H1 (cell line): ENCODE measurements at regions not wholly inside any gene's neighbourhood (a gene's known extent, or its start where the extent isn't known, plus 50 kb on each side); places are given as distances from the start of the nearest gene placed in this dataset.

ENCODE experiments used
- CTCF ChIA-PET: fragments of 300-600 bp; sonication (Branson Sonifier 250); formaldehyde crosslinking; loops from one replicate; lab custom pipeline; 2021; ENCODE audit not compliant: partially characterized antibody; lab: Charles Lee
- POLR2A ChIA-PET: fragments of 300-600 bp; sonication (Branson Sonifier 250); formaldehyde crosslinking; loops from one replicate; lab custom pipeline; 2021; ENCODE audit warnings: inconsistent platforms; ENCODE audit not compliant: partially characterized antibody; lab: Charles Lee
- DNase-seq, 2 experiments: peaks; one replicate each; pipeline versions ENCODE4 v3.0.0 to v3.0.0-alpha.2; 2010 to 2022; ENCODE audit warnings: low spot score in 2 of 2, low read depth in 1 of 2, mixed read lengths in 1 of 2
- FAIRE-seq: peaks from 2 replicates; lab custom pipeline; 2011; peaks lifted over from hg19 to GRCh38; lab: Jason Lieb, UNC
- H2AFZ ChIP-seq: 2 replicates; pipeline ENCODE4 v1.8.1; 2012; ENCODE audit warnings: low read length, inconsistent platforms
- H2AK5ac ChIP-seq: 2 replicates; pipeline ENCODE4 v1.6.1; 2013; ENCODE audit warnings: low read depth, low read length
- H2BK120ac ChIP-seq: replicated peaks from 2 replicates; pipeline ENCODE3; 2013; ENCODE audit warnings: low read depth, low read length, inconsistent platforms
- H2BK12ac ChIP-seq: 2 replicates; pipeline ENCODE4 v1.6.1; 2013; ENCODE audit warnings: low read depth, low read length
- H2BK15ac ChIP-seq: 2 replicates; pipeline ENCODE4 v1.6.1; 2013; ENCODE audit warnings: low read length
- H2BK20ac ChIP-seq: 2 replicates; pipeline ENCODE4 v1.6.1; 2013; ENCODE audit warnings: low read length
- H2BK5ac ChIP-seq: 2 replicates; pipeline ENCODE4 v1.6.1; 2013; ENCODE audit warnings: low read depth, low read length
- H3K14ac ChIP-seq: 2 replicates; pipeline ENCODE4 v1.6.1; 2013; ENCODE audit warnings: inconsistent platforms; ENCODE audit not compliant: insufficient read length
- H3K18ac ChIP-seq: 2 replicates; pipeline ENCODE4 v1.6.1; 2013; ENCODE audit warnings: low read length; ENCODE audit errors: extremely low read depth
- H3K23ac ChIP-seq: 2 replicates; pipeline ENCODE4 v1.6.1; 2013; ENCODE audit warnings: inconsistent platforms; ENCODE audit not compliant: insufficient read length
- H3K23me2 ChIP-seq: 2 replicates; pipeline ENCODE4 v1.6.1; 2013; ENCODE audit warnings: low read depth, low read length
- H3K27ac ChIP-seq: 2 replicates; pipeline ENCODE4 v1.6.1; 2011; ENCODE audit warnings: low read depth, low read length, inconsistent platforms
- H3K27me3 ChIP-seq, 4 experiments: replicated peaks in 1 of 4; 1 replicate in 1 of 4; 2 replicates in 3 of 4; pipeline versions ENCODE4 v1.6.1 to v1.8.1; 2011 to 2013; ENCODE audit warnings: low read length in 3 of 4, mild to moderate bottlenecking in 3 of 4, inconsistent platforms in 2 of 4, mixed read lengths in 2 of 4, moderate library complexity in 1 of 4; ENCODE audit not compliant: control insufficient read depth in 3 of 4, insufficient read depth in 3 of 4; ENCODE audit errors: extremely low read depth in 1 of 4
- H3K36me3 ChIP-seq, 4 experiments: 2 replicates each; pipeline versions ENCODE4 v1.6.1 to v1.8.1; 2011 to 2013; ENCODE audit warnings: mild to moderate bottlenecking in 4 of 4, low read length in 3 of 4, moderate library complexity in 2 of 4, control low read depth in 1 of 4, inconsistent platforms in 1 of 4; ENCODE audit not compliant: insufficient read depth in 4 of 4, control insufficient read depth in 2 of 4
- H3K4ac ChIP-seq: replicated peaks from 2 replicates; pipeline ENCODE3; 2013; ENCODE audit warnings: low read length, low read depth, mixed read lengths, inconsistent platforms; ENCODE audit not compliant: insufficient read length
- H3K4me1 ChIP-seq, 4 experiments: replicated peaks in 1 of 4; 1 replicate in 1 of 4; 2 replicates in 3 of 4; pipeline versions ENCODE4 v1.6.1 to v1.8.1; 2011 to 2013; ENCODE audit warnings: low read length in 3 of 4, inconsistent platforms in 2 of 4, mixed read lengths in 1 of 4; ENCODE audit not compliant: insufficient read depth in 4 of 4, control insufficient read depth in 3 of 4
- H3K4me2 ChIP-seq, 2 experiments: 2 replicates each; pipeline versions ENCODE4 v1.6.1 to v1.8.1; 2011 to 2013; ENCODE audit warnings: low read depth in 2 of 2, low read length in 2 of 2, control low read depth in 1 of 2, inconsistent platforms in 1 of 2, mild to moderate bottlenecking in 1 of 2; ENCODE audit not compliant: insufficient read depth in 1 of 2
- H3K4me3 ChIP-seq, 4 experiments: fragments of 200-600, 300-600 bp in 1 of 4; sonication (generic), shearing (Covaris generic), sonication (Bioruptor Twin) in 1 of 4; 2 replicates each; pipeline versions ENCODE4 v1.5.1 to v1.8.1; 2011 to 2016; ENCODE audit warnings: low read length in 4 of 4, low read depth in 3 of 4, control low read depth in 2 of 4, inconsistent platforms in 2 of 4, mild to moderate bottlenecking in 2 of 4, mixed read lengths in 1 of 4, moderate library complexity in 1 of 4; ENCODE audit not compliant: insufficient read depth in 2 of 4; ENCODE audit errors: extremely low read depth in 1 of 4
- H3K56ac ChIP-seq: replicated peaks from 2 replicates; pipeline ENCODE3; 2013; ENCODE audit warnings: low read depth, mild to moderate bottlenecking, mixed read lengths, low read length, inconsistent platforms; ENCODE audit not compliant: insufficient read length
- H3K79me1 ChIP-seq: 2 replicates; pipeline ENCODE4 v1.6.1; 2013; ENCODE audit warnings: low read depth, low read length, control low read depth
- H3K79me2 ChIP-seq, 2 experiments: 2 replicates each; pipeline versions ENCODE4 v1.6.1 to v1.8.1; 2012 to 2013; ENCODE audit warnings: low read length in 2 of 2, mild to moderate bottlenecking in 2 of 2, inconsistent platforms in 1 of 2; ENCODE audit not compliant: insufficient read depth in 2 of 2, control insufficient read depth in 1 of 2
- H3K9ac ChIP-seq, 4 experiments: replicated peaks in 1 of 4; 1 replicate in 1 of 4; 2 replicates in 3 of 4; pipeline versions ENCODE4 v1.6.1 to v1.8.1; 2011 to 2013; ENCODE audit warnings: low read depth in 3 of 4, low read length in 3 of 4, control low read depth in 2 of 4, mild to moderate bottlenecking in 2 of 4, moderate library complexity in 2 of 4, inconsistent platforms in 1 of 4; ENCODE audit errors: extremely low read depth in 1 of 4
- H3K9me3 ChIP-seq, 2 experiments: 2 replicates each; pipeline versions ENCODE4 v1.6.1 to v1.8.1; 2012 to 2013; ENCODE audit warnings: mild to moderate bottlenecking in 2 of 2, moderate library complexity in 2 of 2, control low read depth in 1 of 2, inconsistent platforms in 1 of 2, low read depth in 1 of 2, low read length in 1 of 2, mixed read lengths in 1 of 2; ENCODE audit not compliant: insufficient read depth in 2 of 2
- H4K20me1 ChIP-seq, 2 experiments: replicated peaks in 1 of 2; 2 replicates each; pipeline versions ENCODE3 to v1.8.1; 2011 to 2013; ENCODE audit warnings: inconsistent platforms in 2 of 2, low read length in 2 of 2, mild to moderate bottlenecking in 1 of 2; ENCODE audit not compliant: insufficient read depth in 2 of 2, control insufficient read depth in 1 of 2
- H4K5ac ChIP-seq: 2 replicates; pipeline ENCODE4 v1.6.1; 2013; ENCODE audit warnings: low read length, low read depth, mixed read lengths, inconsistent platforms; ENCODE audit not compliant: insufficient read length
- H4K8ac ChIP-seq: 2 replicates; pipeline ENCODE4 v1.8.0; 2013; ENCODE audit warnings: mild to moderate bottlenecking, moderate library complexity, low read length, inconsistent platforms; ENCODE audit not compliant: insufficient read depth; ENCODE audit errors: extremely low read depth
- H4K91ac ChIP-seq: replicated peaks from 2 replicates; pipeline ENCODE3; 2013; ENCODE audit warnings: low read length, mixed read lengths, inconsistent platforms; ENCODE audit not compliant: insufficient read length
- CBX5 ChIP-seq: fragments of 300-800, 300-1000 bp; sonication (generic); IDR thresholded peaks from 2 replicates; pipeline ENCODE4 v1.7.1; 2016; ENCODE audit warnings: antibody characterized with exemption, low read length, low read depth
- NRF1 ChIP-seq: IDR thresholded peaks from 2 replicates; pipeline ENCODE4 v1.6.1; 2011; ENCODE audit warnings: mild to moderate bottlenecking, low read depth, low read length, improper control_type of control experiment
- SIN3A ChIP-seq, 2 experiments: IDR thresholded peaks in 1 of 2; conservative IDR thresholded peaks in 1 of 2; 2 replicates each; pipeline ENCODE4 v1.6.1; 2011 to 2012; ENCODE audit warnings: low read length in 2 of 2, improper control_type of control experiment in 1 of 2, low read depth in 1 of 2, mild to moderate bottlenecking in 1 of 2
- WGBS, 2 experiments: shearing (Covaris generic) in 1 of 2; methylation state at CpG; one replicate each; pipeline versions ENCODE4 v1.1.6 to v1.1.7; 2013 to 2015; ENCODE audit warnings: low lambda C conversion rate in 2 of 2, mixed read lengths in 2 of 2, inconsistent platforms in 1 of 2, low coverage in 1 of 2, missing lambda C conversion rate in 1 of 2; ENCODE audit not compliant: insufficient replicate concordance in 2 of 2, insufficient coverage in 1 of 2, insufficient read length in 1 of 2; ENCODE audit errors: extremely low coverage in 1 of 2, missing lambda C conversion rate in 1 of 2; 5-methylcytosine and 5-hydroxymethylcytosine counted together
- TF ChIP-seq, protein P1 (sequence below): IDR thresholded peaks from 2 replicates; pipeline ENCODE4 v1.6.1; 2011; ENCODE audit warnings: low read length, improper control_type of control experiment

GRCh38 chr7:45404622-45405021, 169.5 kb upstream of the ADCY1 start:
- Histone ChIP-seq H3K23me2 (no peaks in the 10 kb centered on the region), H3K14ac (no peak overlapping the region)
- POLR2A ChIA-PET = no interaction called here
- TF ChIP-seq CBX5 (no peak), SIN3A (conservative IDR thresholded peaks at IDR 0.05 in 1 of 2, IDR thresholded peaks at IDR 0.05 in 1 of 2; ENCODE audit: low read depth in 1 of 2, low read length in 2 of 2) (no peak), NRF1 (no peak)
- TF ChIP-seq, protein P1, sequence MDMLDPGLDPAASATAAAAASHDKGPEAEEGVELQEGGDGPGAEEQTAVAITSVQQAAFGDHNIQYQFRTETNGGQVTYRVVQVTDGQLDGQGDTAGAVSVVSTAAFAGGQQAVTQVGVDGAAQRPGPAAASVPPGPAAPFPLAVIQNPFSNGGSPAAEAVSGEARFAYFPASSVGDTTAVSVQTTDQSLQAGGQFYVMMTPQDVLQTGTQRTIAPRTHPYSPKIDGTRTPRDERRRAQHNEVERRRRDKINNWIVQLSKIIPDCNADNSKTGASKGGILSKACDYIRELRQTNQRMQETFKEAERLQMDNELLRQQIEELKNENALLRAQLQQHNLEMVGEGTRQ = no peak
- TF ChIP-seq, all 59 proteins: peak for 0
- no peaks in the 10 kb centered on the region; a peak in 2 of 7 replicates for H3K4me1 ChIP-seq
- DNase-seq (no peak), FAIRE-seq (no peak)
- no peak overlapping the region for H3K56ac ChIP-seq
- no peaks in the 10 kb centered on the region for H4K20me1 ChIP-seq
- CTCF ChIA-PET = no interaction called here
- H3K4me3 ChIP-seq = no peak overlapping the region
- no peak overlapping the region for H2BK12ac ChIP-seq
- H3K27me3 ChIP-seq = no peaks in the 10 kb centered on the region
- no peak overlapping the region for H4K8ac ChIP-seq
- H2BK15ac ChIP-seq = no peak overlapping the region
- H3K4me2 ChIP-seq = no peak overlapping the region
- H3K9ac ChIP-seq = no peak overlapping the region
- H3K4ac ChIP-seq = no peak overlapping the region
- no peaks in the 10 kb centered on the region for H3K79me2 ChIP-seq
- no peak overlapping the region for H3K27ac ChIP-seq
- H2BK20ac ChIP-seq = no peak overlapping the region
- no peak overlapping the region for H2AK5ac ChIP-seq
- no peak overlapping the region for H4K5ac ChIP-seq
- no peaks in the 10 kb centered on the region for H3K9me3 ChIP-seq
- H4K91ac ChIP-seq = no peak overlapping the region
- no peaks in the 10 kb centered on the region for H3K79me1 ChIP-seq
- 92% methylated on average over 2 of the region's 2 CpGs; no CpG with 5 or more reads in 1 of the 2 experiments for WGBS, 2 experiments
- H2BK120ac ChIP-seq = no peak overlapping the region
- no peak overlapping the region for H2AFZ ChIP-seq
- no peak overlapping the region for H3K18ac ChIP-seq
- H2BK5ac ChIP-seq = no peak overlapping the region
- no peak overlapping the region for H3K23ac ChIP-seq
- H3K36me3 ChIP-seq = no peaks in the 10 kb centered on the region
